ENCODE measurements at regions not wholly inside any gene's neighbourhood (a gene's known extent, or its start where the extent isn't known, plus 50 kb on each side); places are given as distances from the start of the nearest gene placed in this dataset.

DNA sequence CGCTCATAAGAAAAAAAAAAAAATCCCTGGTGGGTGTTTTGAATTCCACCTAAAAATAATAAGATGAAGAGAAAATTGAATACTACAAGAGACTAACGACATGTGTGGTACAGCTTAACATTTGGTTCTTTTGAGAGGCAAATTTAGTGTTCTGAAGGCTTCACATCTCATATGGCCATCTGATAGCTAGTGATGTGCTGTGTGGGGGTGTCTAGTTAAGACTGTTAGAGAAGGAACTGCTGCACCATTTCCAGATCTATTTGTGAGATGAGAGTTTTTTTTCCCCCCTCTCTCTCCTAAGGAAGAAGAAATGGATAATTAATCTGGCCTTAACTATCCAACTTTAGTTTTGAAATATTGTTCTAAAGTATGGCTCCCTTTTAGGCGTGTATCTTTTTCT, 321.6 kb downstream of the SLC4A3 start:
- TF ChIP-seq, protein P1, sequence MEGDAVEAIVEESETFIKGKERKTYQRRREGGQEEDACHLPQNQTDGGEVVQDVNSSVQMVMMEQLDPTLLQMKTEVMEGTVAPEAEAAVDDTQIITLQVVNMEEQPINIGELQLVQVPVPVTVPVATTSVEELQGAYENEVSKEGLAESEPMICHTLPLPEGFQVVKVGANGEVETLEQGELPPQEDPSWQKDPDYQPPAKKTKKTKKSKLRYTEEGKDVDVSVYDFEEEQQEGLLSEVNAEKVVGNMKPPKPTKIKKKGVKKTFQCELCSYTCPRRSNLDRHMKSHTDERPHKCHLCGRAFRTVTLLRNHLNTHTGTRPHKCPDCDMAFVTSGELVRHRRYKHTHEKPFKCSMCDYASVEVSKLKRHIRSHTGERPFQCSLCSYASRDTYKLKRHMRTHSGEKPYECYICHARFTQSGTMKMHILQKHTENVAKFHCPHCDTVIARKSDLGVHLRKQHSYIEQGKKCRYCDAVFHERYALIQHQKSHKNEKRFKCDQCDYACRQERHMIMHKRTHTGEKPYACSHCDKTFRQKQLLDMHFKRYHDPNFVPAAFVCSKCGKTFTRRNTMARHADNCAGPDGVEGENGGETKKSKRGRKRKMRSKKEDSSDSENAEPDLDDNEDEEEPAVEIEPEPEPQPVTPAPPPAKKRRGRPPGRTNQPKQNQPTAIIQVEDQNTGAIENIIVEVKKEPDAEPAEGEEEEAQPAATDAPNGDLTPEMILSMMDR (IDR thresholded peaks at IDR 0.05; ENCODE audit: insufficient read depth, low read depth, low read length) = no peak
- TF ChIP-seq EZH2 (IDR thresholded peaks at IDR 0.05; ENCODE audit: insufficient read depth, low read length) = no peak
